GM19351 (cell line): ENCODE measurements at regions not wholly inside any gene's neighbourhood (a gene's known extent, or its start where the extent isn't known, plus 50 kb on each side); places are given as distances from the start of the nearest gene placed in this dataset.

Experiments
- ATAC-seq: cut with Tn5 transposase; IDR thresholded peaks from one replicate; pipeline ENCODE4 v1.9.1; 2021; ENCODE audit warnings: mild to moderate bottlenecking, moderate library complexity; ENCODE audit not compliant: unreplicated experiment

DNA sequence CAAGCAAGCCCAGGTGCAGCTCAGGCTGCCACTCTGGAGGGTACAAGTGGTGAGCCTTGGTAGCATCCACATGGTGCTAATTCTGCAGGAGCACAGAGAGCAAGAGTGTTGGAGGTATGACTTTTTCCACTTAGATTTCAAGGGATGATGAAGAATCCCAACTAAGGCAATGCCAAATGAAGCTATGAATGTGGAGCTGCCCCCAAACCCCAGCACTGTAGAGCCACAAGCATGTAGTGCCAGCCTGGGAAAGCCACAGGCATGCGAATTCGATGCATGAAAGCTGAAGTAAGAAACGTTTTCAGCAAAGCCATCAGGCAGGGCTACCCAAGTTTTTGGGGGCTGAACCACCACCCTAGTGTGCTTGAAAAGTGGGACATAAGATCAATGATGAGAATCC lies 251.1 kb downstream of the HAO1 start:
- ATAC-seq: no peak

DNA sequence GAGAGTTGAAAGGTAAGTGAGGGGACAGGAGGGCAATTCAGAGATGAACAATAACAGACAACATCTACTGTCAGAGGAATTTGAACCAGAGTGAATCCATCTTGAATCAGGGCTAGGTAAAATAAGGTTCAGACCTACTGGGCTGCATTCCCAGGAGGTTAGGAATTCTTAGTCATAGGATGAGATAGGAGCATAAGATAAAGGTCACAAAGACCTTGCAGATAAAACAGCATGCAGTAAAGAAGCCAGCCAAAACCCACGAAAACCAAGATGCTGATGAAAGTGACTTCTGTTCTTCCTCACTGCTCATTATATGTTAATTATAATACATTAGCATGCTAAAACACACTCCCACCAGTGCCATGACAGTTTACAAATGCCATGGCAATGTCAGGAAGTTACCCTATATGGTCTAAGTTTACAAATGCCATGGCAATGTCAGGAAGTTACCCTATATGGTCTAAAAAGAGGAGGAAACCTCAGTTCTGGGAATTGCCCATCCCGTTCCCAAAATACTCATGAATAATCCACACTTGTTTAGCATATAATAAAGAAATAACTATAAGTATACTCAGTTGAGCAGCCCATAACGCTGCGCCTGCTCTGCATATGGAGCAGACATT lies 248.5 kb downstream of the HAO1 start:
- no peak for ATAC-seq

DNA sequence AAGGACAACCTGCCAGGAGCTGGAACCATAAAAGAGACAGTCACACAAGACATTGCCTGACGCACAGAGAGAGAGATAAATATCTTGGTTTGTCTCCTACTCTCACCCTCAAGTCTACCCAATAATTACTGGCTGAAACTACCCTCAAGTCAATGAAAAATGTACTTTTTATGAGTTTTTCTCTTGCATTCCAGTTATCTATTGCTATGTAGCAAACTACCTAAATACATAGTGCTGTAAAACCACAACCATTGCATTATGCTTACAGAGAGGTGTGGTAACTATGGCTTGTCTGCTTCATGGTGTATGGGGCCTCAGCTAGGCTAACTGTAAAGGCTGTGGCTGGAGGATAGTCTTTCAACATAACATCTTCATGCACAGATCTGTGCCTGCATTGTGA lies 247.8 kb downstream of the HAO1 start:
- ATAC-seq: no peak

DNA sequence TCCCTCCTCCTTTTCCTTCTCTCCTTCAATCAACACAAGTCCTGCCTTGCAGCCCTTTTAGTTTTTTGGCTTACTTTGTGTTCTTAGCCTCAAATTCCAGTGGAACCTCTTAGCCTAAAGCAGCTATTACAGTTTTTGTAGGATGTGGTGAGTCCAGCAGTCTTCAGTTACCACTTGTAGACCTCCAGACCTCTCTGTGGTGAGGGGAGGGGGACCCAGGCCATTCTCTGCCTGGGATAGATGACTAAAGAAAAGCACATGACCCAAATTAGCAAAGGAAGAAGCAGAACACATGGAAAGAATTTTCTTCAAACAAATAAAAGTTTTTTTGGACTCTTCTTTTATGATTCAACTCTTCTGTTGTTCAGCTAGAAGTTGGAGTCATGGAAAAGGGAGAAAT lies 246.5 kb downstream of the HAO1 start:
- no peak for ATAC-seq

DNA sequence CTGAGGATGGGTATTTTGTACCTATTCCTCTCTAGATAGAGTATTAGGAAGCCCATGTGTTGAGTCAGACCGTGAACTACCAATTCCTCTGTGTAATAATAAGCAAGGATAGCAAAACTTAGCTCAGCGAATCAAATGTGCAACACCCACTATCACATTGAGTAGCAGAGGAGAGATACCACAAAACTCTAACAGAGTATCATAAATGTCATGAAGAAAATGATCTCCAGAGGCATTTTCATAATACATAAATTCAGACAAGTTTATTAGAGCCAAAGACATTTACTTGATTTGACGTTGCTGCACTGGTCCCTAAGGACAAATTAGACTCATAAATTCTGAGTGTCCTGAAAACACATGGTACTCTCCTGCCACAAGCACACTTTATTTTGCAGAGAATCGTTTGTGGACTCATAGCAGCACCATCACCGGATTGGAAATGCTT lies 245.2 kb downstream of the HAO1 start:
- ATAC-seq: no peak

DNA sequence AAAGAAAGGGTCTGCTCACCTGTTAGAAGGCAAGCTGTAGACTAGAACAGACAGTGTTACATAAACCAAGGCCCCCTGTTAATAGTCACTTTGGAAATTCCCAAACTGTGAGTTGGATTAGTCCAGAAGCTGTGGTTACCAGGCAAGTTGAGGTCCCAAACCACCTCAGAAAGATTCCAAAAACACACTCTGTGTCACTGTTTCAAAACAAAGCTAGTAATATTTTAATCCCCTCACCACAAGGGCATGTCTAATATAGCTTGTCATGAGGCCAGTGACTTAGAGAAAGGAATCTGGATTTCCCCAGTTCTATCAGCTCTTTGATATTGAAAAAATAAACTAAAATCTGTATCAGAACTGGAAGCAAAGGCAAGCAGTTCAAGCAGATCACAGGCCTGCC lies 244.6 kb downstream of the HAO1 start:
- ATAC-seq: no peak

DNA sequence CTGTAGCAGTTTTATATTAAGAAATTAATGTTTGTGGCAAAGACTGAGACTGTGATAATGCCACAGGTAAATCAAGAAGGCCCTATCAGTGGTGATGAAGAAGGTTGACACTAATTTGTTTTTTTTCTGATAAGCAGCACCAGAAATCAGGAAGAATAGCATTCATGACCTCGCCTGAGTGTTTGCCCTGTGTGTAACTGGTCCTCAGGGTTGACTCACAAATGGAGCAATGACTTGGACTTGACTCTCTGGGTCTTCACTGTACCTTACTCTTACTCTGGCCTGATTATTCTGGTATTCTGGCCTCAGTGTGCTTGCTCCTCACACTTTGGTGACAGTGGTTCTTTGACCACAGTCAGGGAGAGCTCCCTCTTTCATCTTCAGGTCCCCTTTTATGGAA lies 243.9 kb downstream of the HAO1 start:
- ATAC-seq: no peak

DNA sequence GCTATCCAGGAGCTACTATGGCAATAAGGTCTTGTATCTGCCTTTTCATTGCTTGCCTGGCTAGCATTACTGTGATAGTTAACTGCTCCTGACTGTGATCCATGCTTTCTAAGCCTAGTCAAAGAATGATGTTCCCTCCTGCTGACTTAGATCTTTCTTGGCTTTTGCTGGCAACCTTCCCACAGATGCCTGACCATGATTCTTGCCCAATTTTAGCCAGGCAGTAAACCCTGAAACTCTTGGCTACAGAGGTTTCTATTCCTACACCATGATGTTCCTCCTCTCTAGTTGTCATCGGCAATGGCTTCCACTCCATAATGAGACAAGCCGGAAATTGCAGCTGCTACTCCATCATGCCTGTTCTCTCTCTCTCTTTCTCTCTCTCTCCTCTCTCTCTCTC lies 238.1 kb downstream of the HAO1 start:
- no peak for ATAC-seq

DNA sequence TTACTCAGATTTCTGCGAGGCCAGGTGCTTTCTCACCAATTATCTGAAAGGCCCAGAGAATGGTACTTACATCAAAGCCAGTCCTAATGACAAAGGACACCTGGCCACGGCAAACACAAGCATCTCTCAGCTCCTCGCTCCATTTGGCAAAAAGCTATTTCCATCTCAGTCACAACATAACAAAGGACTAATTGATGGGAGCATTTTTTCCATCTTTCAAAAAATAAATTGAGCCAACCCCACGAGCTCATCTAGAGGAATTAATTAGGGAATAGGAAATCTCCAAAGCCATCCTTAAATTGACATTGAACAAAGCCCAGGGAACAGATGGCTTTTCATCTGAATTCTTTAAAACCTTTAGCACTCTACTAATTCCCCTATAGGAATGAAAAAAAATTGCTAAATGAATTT lies 236.7 kb downstream of the HAO1 start:
- no peak for ATAC-seq

DNA sequence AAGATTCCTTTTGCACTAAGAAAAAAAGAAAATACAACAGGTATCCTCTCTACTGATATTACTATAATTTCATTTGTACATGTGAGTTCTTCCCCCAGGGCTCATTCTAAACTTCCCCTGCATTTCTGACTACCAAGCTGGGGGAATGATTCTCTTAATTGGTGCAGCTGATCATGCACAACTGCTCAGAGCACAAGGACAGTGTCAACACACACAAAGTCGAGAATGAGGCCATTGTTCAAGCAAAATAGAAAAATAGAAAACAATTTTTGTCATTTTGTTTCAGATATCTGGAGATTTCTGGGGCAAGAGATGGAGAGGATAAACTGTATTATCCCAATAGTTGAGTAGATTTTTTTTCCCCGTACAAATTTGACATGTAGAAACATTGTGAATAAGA lies 236.3 kb downstream of the HAO1 start:
- ATAC-seq: no peak

DNA sequence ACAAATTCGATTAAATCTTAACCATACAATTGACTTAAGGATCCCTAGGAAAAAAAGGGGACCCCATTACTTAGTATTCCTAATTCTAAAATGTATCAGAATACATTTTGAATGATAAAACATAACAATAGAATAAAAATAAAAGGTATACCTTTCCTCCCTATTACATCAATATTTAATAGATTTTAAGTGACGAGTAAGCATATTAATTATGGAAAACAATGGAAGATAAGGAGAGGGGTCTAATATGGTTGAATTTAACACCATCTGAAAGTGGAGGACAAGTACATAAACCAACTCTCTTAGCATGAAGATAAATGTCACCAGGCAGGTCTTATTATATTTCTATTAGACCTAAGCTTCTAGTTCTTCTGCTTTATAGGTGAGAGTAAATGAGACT lies 232.1 kb downstream of the HAO1 start:
- no peak for ATAC-seq

DNA sequence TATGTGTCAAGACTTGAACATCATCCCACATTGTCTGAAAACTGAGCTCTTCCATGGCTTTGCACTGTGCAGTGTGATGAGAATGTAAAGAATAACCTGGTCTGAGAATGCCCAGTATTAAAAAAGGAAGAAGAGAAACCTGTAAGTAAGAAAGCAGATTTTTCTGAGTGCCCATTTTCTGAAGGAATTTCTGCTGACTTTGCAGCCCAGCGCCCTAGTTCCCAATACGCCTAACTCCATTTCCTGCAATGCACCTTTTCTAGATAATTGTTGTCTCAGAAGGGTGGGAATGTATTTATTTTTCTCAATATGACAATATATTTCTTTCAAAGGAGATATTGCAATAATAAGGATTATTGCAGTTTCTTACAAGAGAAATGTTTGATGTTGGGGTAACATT lies 231.5 kb downstream of the HAO1 start:
- ATAC-seq: no peak

DNA sequence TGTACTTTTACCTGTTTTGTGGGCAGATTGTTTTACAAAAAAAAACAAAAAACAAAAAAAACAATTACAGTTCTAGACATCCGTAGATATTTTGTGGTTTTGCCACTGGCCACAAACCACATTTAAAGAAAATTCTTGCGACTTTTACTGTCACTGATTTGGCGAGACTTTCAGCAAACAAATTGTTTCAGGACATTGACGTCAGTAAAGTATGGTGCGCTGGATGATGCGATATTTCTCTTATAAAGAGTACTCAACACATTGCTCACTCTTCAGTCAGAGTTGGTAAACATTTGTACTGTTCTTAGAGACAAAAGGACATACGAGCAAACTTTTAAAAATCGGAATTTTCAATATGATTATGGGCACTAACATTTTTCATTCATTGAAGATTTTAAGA lies 229.8 kb downstream of the HAO1 start:
- no peak for ATAC-seq

DNA sequence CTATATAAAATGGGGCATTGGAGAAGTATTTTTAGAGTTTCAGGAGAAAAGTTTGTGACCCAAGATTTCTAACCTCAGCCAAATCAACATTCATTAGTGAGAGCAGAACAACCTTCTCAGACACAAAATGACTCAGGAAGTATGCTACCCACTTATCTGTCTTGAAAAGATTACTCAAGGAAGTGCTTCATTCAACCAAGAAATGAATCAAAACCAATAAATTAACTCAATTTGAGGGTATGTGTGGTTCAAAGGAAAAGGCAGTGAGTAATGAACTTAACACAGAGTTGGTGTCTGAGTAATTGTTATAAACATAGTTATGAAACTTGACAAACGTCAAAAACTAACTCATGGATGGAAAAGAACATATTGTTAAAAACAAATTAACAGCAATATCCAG lies 227.6 kb downstream of the HAO1 start:
- no peak for ATAC-seq

DNA sequence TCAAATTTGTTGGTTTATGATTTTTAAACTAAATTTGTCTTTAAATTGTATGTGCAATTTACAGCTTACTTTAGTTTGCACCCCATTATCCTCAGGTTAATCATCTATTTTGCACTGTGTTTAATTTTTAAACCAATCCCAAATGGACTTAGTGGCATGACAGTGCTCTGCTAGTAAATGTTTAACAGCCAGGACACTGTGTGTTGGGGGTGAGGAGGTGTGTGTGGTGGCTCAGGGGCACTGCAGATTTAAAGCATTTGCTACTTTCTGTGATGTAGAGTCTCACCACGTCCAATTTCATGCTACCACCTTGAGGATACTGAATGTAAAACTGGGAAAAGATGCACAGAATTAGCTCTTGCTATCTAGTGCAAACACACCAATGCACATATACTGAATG lies 225.7 kb downstream of the HAO1 start:
- ATAC-seq: no peak

DNA sequence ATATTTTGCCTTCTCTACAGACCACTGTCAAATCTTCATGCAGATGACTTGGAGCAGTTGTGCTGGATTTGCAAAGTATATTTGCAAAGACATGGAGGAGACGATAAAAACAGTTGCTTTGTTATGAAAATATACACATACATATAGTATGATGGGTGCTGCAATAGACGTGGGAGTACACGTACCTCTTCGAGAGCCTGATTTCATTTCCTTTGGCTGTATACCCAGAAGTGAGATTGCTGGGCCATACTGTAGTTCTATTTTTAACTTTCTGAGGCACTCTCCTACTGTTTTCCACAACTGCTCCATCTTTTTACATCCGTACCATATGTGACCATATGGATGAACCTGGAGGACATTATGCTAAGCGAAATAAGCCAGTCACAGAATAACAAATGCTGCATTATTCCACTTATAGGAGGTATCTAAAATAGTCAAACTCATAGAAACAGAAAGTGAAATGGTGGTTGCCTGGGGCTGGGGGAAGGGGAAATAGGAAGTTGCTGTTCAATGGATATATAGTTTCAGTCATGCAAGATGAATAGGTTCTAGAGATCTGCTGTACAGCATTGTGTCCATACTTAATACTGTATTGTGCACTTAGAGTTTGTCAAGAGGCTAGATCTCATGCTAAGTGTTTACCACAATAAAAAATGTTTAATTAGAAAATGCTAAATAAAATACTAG lies 223.8 kb downstream of the HAO1 start:
- ATAC-seq: no peak

DNA sequence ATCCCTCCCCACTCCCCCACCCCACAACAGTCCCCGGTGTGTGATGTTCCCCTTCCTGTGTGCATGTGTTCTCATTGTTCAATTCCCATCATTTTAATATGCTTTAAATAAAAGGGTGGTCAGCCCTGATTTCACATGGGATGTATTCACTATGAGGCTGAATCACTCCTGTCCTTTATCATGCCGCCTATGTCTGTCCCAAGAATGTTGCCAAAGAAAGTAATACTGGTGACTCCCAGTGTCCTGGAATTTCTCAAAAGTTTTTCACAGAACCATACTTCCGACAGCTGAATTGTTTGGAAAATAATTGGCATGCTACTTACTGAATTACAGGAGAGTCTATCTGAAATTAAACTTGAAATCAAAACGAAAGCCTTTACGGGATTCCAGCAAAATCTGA lies 217.7 kb downstream of the HAO1 start:
- ATAC-seq: no peak

DNA sequence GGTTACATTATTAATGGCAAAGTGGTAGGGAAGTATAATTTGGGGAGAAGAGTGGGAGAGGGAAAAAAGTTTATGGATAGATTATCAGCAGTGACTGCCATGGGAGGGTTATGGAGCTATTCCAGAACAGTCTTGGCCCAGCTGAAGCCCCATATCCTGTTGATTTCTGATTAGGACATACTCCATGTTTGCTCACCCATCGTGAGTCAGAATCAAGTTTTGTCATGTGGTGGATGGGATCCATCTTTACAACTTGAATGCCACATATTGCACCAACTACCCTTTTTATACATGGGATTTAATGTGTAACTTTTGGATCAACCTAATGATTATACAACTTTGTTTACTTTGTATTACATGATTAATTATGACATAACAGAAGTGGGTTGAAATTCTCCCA lies 217.0 kb downstream of the HAO1 start:
- no peak for ATAC-seq

DNA sequence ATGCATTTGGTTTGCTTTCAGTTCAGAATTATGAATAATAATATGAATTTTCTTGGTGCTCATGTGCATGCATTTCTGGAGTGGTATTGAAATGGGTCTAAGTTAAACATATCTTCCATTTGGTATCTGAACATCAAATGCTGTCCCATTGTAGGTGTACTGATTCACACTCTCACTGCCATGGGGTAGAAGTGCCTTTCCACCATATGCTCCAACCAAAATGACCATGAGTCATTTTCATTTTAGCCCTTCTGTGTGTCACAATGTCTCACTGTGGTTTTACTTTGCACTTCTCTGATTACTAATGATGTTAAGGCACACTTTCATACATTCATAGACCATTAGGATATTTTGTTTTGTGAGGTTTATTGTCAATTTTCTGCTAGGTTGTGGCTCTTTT lies 211.9 kb downstream of the HAO1 start:
- ATAC-seq: no peak

DNA sequence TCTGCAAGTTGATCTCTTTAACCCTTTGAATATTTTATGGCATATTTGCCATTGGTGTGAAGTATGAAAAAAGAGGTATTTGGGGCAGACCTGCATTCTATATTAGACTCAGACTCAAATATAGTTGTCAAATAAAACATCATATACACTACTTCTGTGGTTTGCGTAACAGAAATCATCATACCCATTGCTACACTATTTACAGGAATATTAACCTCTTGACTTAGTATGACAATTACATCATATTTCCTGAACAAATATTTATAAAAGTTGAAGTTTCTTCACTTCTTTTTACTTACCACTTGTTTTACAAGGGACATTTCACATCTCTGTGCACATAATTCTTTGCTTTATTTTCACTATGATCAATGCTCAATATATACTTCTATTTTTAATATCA lies 206.0 kb downstream of the HAO1 start:
- no peak for ATAC-seq

DNA sequence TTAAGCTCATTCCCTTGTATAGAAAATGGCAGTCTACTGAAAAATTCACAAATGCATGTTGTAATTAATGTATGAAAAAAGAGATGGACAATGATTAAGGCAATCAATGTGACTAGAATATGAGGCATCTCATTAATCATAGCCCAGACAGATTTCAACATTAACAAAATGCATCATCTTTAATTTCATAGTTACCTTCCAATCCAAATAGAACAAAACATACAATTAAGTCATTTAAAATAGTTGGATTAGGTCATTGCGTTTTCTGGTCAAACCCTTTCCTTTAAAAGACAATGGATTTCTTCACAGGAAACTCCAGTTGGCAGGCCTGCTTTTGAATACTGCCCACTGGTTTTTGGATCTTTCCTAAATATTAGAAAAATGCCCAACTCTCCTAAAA lies 203.9 kb downstream of the HAO1 start:
- ATAC-seq: no peak

DNA sequence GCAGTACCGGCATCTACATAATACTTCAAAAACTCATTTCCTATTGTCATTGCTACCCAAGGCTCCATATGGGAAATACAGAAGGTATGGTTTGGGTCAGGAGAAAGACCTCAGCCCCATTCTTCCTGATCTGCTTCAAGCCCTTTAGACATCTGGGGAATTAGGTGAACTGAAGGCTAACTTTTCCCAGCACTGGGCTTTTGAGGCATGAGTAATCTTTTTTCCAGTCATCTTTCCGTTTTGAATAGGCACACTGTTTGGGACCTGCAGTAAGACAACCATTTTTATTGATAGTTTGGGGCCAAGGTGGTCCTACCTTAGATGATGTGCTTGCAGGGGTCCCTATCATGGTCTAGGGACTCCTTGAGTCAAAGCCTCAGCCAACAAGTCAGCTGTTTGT lies 198.4 kb downstream of the HAO1 start:
- ATAC-seq: no peak

DNA sequence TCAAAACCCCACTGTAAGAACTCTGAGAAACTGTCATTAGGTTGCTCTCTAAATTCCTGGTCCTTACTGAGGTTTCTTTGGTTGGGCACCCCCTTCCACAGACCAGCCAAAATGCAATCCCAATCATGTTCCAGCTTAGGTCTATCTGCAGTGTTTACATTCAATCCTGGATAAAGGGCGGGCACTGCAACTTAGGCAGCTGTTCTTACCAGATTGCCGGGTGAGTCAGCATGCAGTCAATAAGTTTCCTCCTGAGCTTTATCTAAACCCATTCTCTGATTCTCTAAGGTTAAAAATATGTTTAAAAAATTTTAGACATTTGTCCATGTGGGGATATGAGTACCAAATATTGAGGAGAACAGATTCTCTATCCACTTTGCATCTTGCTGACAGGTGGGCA lies 197.8 kb downstream of the HAO1 start:
- ATAC-seq: no peak
